GM18870 (cell line): ENCODE measurements at regions not wholly inside any gene's neighbourhood (a gene's known extent, or its start where the extent isn't known, plus 50 kb on each side); places are given as distances from the start of the nearest gene placed in this dataset.

ENCODE experiments used
- ATAC-seq: cut with Tn5 transposase; IDR thresholded peaks from one replicate; pipeline ENCODE4 v1.9.1; 2021; ENCODE audit warnings: moderate library complexity; ENCODE audit not compliant: unreplicated experiment

DNA sequence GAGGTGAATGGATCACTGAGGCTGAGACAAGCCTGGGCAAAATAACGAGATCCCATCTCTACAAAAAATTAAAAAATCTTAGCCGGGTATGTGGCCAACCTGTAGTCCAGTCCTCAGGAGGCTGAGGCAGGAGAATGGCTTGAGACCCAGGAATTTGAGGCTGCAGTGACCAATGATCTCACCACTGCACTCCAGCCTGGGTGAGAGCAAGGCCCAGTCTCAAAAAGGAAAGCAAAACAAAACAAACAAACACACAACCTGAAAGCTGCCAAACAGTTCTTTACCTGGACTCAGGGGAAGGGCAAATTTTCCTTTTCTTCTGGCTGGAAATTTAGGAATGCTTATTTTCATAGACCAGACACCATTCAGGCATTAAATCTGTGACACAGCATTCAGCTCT is 163.1 kb upstream of the FAT1 start:
- no peak for ATAC-seq

- no peak for ATAC-seq
These were observed 163.6 kb upstream of the FAT1 start for GRCh38 chr4:186887291-186887700.

DNA sequence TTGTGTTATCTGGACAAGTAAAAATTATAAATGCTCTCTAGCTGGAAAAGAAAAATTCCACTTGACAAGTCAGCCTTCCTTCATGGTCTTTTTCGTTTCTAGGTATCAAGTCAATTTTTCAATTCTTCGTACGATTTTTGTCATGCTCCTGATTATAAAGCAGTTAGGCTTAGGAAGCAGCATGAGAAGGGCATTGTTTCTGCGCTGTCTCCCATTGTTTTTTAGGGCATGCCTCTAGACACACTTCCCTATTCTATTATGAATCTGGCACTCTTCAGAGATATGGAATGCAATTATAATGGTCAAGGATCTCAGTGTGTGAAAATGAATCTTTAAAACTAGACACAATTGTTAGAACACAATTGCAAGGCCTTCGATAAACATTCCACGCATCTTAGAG is 164.1 kb upstream of the FAT1 start:
- ATAC-seq, result no peak

GRCh38 chr4:186889876-186890643 is 166.4 kb upstream of the FAT1 start:
- ATAC-seq, result no peak

- no peak for ATAC-seq
These were observed 168.3 kb upstream of the FAT1 start for GRCh38 chr4:186891859-186892486.

DNA sequence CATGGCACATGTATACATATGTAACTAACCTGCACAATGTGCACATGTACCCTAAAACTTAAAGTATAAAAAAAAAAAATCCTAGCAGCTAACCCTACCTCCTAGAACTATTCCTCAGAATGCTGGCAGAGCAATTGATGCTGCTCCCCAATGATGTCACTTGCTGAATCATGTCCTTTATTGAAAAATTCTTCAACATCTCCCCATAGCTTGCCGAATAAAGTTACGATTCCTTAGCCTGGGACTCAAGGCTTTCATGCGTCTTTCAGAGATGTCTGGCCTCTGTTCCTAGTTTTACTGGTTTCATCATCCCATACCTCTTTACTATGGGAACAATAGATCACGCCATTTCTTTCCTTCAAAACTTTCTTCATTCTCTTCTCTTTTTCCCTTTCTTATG is 174.7 kb upstream of the FAT1 start:
- ATAC-seq, result no peak

DNA sequence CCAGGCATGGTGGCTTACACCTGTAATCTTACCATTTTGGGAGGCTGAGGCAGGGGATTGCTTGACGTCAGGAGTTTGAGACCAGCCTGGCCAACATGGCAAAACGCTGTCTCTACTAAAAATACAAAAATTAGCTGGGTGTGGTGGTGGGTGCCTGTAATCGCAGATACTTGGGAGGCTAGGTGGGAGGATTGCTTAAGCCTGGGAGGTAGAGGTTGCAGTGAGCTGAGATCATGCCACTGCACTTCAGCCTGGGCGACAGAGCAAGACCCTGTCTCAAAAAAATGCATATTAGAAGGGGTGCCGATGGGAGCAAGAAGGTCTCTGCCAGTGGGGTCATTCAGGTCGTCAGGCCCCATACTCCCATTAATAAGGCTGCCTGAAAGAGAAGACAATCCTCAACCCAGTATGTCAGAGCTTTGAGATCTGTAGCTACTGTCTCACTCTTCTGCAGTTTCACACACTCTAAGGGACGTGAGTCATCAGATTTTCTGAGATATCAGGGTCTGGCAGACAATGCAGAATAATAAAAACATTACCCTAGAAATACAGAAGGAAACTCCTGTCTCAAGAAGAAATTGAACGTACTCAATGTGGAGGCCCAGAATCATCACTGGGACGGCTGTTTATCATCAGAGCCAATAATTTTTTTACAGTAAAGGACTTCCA is 176.7 kb upstream of the FAT1 start:
- ATAC-seq, result no peak

DNA sequence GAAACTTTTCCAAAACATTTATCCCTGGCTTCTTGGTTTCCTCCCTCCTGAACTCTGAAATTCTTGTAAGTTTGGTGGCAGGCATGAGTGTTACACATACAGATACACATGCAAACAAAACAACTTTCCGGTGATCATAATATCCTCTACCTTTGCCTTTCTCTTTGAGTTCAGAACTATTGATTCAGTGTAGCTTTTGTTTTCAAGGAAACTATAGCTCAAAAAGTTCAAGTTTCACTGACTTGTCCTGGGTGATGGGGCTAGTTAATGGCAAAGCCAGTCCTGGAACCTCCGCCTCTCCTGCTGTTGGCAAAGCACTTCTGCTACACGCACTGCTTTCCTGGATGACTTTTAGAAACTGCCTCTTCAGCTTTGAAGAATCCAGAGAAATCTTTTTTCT is 177.3 kb upstream of the FAT1 start:
- no peak for ATAC-seq

- ATAC-seq, result no peak
These were observed 178.2 kb upstream of the FAT1 start for GRCh38 chr4:186901850-186902249.

DNA sequence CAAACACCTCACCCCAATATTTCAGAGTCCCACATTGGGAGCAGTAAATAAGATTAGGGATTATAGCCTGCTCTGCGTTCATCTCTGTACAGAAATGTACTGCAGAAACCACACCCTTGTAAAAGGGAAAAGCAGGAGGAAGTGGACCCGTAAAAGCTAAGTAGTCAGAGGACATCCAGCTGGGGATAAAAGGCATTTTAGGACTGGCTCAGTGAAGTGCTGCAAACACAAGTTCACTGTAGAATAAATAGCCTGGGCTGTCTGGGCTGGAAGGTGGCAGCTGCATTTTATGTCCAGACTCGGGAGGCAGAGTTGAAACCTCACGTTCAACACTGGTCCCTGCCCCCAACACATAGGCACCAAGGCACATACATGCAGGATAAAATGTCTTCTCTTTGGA is 178.7 kb upstream of the FAT1 start:
- ATAC-seq, result no peak

GRCh38 chr4:186904101-186904500 is 180.4 kb upstream of the FAT1 start:
- ATAC-seq, result no peak

DNA sequence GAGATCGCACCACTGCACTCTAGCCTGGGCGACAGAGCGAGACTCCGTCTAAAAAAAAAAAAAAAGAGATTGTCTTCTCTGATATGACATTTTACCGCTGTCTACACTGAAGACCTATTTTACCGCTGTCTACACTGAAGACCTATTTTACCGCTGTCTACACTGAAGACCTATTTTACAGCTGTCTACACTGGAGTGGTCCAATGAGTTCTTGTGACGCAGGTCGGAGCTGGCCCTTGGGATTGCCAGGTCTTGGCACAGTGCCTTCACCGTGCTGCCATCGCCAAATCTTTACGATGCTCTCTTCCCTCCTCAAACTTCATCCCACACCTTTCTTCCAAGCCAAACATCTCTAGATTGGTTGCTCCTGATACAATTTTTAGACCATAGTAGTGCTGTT is 183.1 kb upstream of the FAT1 start:
- no peak for ATAC-seq

GRCh38 chr4:186910385-186910784 is 186.7 kb upstream of the FAT1 start:
- no peak for ATAC-seq

GRCh38 chr4:186912606-186913005 is 188.9 kb upstream of the FAT1 start:
- no peak for ATAC-seq

DNA sequence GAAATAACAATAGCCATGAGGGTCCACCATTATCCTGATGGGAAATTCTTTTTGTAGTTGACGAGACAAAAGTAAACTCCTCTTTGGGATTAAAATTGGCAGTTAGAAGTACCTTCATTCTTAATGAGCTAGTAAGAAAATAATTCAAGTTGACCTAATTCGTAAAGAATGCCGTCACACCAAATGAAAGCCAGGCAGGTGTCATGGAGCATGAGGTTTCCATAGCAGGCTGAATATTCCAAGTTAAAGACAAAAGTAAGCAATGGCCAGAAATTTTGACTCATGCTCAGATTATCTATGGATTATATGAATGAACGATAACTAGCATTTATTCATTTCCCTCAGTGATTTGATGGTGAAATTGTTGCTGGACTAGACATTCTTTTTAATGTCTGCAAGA is 192.2 kb upstream of the FAT1 start:
- no peak for ATAC-seq

DNA sequence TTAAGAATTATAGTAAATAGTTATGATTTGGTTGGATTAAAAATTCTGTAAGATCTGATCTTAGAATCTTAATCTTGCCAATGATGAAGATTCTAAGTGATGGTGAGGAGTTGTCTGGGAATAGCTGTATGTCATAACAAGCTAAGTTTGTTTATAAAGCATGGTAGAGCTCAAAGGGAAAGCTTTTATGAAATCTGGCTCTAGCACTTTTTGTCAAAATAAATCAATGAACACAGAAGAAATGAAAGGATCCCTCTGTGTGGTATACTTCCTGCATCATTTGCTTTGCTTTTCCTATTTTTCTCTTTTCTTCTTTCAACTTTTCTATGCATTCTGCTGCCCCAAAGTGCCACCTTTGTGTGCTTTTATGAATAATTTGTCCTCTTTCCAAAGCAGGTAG is 193.5 kb upstream of the FAT1 start:
- ATAC-seq, result no peak

DNA sequence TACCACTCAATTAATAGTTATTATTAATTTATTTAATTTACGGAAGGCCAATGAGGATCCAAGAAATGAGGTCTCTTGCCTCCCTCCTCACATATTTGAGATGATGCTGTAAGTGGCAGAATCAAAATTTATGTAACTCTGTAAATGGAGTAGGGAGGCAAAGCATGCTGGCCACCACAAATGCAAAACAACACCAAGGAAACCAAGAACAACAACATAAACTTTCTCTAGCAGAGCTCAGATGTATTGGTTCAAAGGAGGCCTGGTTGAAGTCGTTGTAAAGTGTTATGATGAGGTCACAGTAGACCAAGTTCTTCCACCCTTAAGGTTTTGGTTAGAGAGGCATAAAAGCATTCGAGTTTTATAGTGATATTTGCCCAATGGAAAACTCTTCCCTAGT is 194.8 kb upstream of the FAT1 start:
- no peak for ATAC-seq

- no peak for ATAC-seq
These were observed 195.7 kb upstream of the FAT1 start for GRCh38 chr4:186919340-186919739.

- no peak for ATAC-seq
These were observed 196.8 kb upstream of the FAT1 start for GRCh38 chr4:186920483-186920882.

DNA sequence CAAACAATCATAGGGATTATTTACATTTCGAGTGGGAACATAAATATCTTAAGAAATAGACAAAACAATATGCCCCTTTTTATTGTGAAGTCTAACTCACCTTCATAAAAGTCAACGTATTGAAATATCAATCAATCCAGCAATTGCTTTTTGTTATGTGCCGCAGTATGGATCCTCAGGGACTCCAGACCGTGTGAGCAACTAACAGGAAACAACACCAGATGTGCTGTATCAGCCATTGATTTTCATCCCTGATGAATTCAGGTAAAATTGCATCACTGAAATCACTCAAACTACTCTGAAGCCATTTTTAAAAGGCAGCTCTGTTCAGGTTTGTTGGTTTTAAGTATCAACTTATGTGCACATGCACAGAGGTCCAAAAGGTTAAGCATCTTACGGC is 197.3 kb upstream of the FAT1 start:
- ATAC-seq, result no peak

- no peak for ATAC-seq
These were observed 201.1 kb upstream of the FAT1 start for GRCh38 chr4:186924723-186925122.

DNA sequence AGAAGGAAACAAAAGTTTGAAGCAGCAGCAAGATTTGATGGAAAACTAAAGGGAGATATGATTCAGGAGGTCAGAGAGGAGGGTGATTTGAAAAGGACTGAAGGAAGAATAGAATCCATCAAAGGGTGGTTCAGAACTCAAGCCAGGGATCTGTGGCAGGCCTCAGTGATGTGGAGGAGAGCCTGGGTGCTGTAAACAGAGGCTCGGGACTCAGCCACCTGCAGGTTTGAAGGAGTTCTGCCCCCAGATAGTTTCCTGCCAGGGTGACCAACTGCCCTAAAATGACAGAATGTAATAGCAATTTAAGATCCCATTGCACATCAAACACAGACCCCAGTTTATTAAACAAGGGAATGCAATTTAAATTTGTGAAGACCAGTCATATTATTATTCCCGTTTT is 204.0 kb upstream of the FAT1 start:
- ATAC-seq, result no peak
